ENCODE measurements at regions not wholly inside any gene's neighbourhood (a gene's known extent, or its start where the extent isn't known, plus 50 kb on each side); places are given as distances from the start of the nearest gene placed in this dataset.

DNA sequence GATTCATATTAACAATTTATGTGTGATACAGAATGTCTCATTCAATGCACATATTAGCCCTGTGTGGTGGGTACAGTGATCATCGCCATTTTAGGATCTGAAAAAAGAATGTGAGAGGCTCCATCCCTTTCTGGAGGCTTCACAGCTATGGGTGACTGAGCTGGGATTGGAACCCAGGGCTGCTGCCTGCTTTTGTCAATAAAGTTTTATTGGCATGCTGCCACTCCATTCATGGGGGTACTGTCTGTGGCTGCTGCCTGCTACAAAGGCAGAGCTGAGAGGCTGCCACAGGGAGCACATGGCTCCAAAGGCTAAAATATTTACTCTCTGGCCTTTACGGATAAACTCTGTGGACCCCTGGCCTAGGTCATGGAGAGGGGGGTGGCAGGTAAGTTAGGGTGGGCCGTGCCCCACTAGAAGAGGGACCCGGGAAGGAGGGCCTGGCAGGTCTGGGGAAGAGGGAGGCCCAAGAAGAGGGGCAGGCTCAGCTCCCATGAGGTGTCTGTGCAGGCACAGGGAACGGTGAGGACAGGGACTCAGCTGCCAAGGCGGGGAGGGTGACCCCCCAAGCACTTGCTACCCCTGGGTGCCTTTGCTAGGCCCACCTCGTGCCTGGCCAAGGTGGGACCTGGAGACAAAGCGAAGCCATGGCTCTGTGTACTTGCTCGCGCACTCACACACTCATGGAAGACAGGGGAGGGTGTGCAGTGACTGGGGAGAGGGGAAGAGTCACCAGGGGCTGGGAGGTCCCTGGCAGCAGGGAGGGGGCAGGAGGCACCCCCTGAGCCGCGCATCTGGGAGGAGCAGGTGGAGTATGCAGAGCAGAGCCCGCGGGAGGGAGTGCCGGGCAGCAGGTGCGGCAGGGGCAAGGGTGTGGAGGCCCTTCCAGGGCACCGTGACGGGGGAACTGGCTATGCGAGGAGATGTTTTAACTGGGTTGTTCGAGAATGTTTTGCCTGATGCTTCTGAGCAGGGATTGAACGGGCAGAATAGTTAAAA, 335.3 kb downstream of the CTTN start:
- no peak for ATAC-seq
- H3K27ac Mint-ChIP-seq: no peak overlapping the region

DNA sequence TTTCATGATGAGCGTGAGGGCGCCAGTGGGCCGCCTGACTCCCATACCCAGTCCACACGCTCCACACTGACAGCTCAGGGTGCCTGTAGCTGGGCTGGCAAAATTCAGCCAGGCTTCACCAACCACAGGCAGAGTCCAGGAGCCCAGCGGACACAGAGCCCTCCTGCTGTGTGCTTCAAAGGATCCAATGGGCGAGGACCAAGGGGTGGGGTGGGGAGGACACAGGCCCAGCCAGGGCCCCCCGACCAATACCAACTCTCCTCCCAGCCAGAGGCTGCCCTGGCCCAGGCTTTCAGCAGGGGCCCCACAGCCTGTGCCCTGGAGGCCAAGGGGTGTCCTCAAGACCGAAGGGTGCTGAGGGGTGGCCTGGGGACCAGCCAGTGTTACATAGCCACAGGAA, 336.1 kb downstream of the CTTN start:
- no peak for ATAC-seq
- no peak overlapping the region for H3K4me3 Mint-ChIP-seq
- ChIA-PET CTCF (no interaction called here), POLR2A (no interaction called here)
- no peaks in the 10 kb centered on the region for H3K36me3 Mint-ChIP-seq (ENCODE audit: low read depth)
- H3K4me1 Mint-ChIP-seq (ENCODE audit: low read depth): no peaks in the 10 kb centered on the region
- no peak for DNase-seq
- H3K9me3 Mint-ChIP-seq (ENCODE audit: insufficient read depth): no peaks in the 10 kb centered on the region
- no peak overlapping the region for H3K27ac Mint-ChIP-seq
- H3K27me3 Mint-ChIP-seq (ENCODE audit: low read depth): no peaks in the 10 kb centered on the region

More for the DNA sequence above, 335.3 kb downstream of the CTTN start:
- ChIA-PET POLR2A (no interaction called here), CTCF (no interaction called here)
- no peak for DNase-seq
- Mint-ChIP-seq H3K27me3 (ENCODE audit: low read depth) (no peaks in the 10 kb centered on the region), H3K4me1 (ENCODE audit: low read depth) (no peaks in the 10 kb centered on the region), H3K4me3 (no peak overlapping the region), H3K36me3 (ENCODE audit: low read depth) (no peaks in the 10 kb centered on the region), H3K9me3 (ENCODE audit: insufficient read depth) (no peaks in the 10 kb centered on the region)

DNA sequence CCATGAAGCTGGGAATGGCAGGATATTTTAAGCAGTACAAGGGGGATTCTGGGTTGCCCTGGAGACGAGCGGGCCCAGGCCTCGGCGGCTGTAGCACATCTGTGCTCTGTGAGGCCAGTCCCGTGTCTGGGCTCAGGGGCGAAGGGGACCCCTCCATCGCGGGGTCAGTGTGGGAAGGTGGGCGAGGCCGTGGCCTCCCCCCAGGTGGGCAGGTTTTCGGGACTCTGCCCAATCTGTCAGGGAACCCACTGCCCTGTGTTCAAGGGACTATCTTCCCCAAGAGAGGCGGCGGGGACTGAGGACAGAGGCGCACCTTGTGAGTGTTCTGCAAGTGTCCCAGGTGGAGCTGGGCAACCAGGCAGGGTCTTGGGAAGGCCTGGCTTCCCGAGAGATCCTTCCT, 336.6 kb downstream of the CTTN start:
- CTCF ChIA-PET: no interaction called here
- Mint-ChIP-seq H3K9me3 (ENCODE audit: insufficient read depth) (no peaks in the 10 kb centered on the region), H3K4me1 (ENCODE audit: low read depth) (no peaks in the 10 kb centered on the region)

DNA sequence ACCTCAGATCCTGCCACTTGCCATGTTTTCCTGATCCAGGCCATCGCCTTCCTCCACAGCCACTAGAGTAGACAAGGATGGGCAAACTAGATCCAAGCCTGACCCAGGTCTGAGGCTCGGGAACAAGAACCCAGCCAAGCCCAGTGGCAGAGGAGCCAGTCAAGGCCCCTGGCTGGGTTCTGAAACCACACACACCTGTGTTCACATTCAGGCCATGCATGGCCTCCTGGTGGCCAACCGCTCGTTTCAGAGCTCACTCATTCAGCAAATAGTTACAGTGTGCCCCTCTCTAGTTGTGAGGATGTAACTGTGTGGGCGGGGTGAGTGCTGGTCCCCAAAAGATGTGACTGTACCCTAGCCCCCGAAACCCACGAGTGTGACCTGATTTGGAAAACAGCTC, 337.6 kb downstream of the CTTN start:
- ChIA-PET CTCF (no interaction called here), POLR2A (no interaction called here)
- no peak overlapping the region for H3K27ac Mint-ChIP-seq
- DNase-seq: no peak
- no peaks in the 10 kb centered on the region for H3K27me3 Mint-ChIP-seq (ENCODE audit: low read depth)
- no peaks in the 10 kb centered on the region for H3K4me1 Mint-ChIP-seq (ENCODE audit: low read depth)
- ATAC-seq: no peak
- H3K36me3 Mint-ChIP-seq (ENCODE audit: low read depth): no peaks in the 10 kb centered on the region
- no peak overlapping the region for H3K4me3 Mint-ChIP-seq
- H3K9me3 Mint-ChIP-seq (ENCODE audit: insufficient read depth): no peaks in the 10 kb centered on the region

More for the DNA sequence above, 336.6 kb downstream of the CTTN start:
- Mint-ChIP-seq H3K27me3 (ENCODE audit: low read depth) (no peaks in the 10 kb centered on the region), H3K36me3 (ENCODE audit: low read depth) (no peaks in the 10 kb centered on the region), H3K27ac (no peak overlapping the region), H3K4me3 (no peak overlapping the region)
- no peak for ATAC-seq
- no peak for DNase-seq
- POLR2A ChIA-PET: no interaction called here

DNA sequence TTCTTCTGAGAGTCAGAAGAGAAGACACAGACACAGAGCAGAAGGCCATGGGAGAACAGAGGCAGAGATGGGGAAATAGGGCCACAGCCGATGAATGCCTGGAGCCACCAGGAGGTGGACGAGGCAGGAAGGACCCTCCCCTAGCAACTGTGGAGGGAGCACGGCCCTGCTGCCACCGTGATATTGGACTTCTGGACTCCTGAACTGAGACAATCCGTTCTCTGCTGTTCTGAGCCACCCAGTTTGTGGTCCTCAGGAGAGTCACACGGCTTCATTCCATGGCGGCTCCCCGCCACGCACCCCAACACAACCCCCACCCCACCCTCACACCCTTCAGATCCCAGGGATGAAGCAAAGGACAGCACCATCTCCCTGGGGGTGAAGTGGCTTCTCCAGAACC, 338.1 kb downstream of the CTTN start:
- Mint-ChIP-seq H3K27ac (no peak overlapping the region), H3K4me3 (no peak overlapping the region), H3K27me3 (ENCODE audit: low read depth) (no peaks in the 10 kb centered on the region), H3K36me3 (ENCODE audit: low read depth) (no peaks in the 10 kb centered on the region), H3K9me3 (ENCODE audit: insufficient read depth) (no peaks in the 10 kb centered on the region), H3K4me1 (ENCODE audit: low read depth) (no peaks in the 10 kb centered on the region)
- ChIA-PET POLR2A (no interaction called here), CTCF (no interaction called here)
- DNase-seq (no peak), ATAC-seq (no peak)

DNA sequence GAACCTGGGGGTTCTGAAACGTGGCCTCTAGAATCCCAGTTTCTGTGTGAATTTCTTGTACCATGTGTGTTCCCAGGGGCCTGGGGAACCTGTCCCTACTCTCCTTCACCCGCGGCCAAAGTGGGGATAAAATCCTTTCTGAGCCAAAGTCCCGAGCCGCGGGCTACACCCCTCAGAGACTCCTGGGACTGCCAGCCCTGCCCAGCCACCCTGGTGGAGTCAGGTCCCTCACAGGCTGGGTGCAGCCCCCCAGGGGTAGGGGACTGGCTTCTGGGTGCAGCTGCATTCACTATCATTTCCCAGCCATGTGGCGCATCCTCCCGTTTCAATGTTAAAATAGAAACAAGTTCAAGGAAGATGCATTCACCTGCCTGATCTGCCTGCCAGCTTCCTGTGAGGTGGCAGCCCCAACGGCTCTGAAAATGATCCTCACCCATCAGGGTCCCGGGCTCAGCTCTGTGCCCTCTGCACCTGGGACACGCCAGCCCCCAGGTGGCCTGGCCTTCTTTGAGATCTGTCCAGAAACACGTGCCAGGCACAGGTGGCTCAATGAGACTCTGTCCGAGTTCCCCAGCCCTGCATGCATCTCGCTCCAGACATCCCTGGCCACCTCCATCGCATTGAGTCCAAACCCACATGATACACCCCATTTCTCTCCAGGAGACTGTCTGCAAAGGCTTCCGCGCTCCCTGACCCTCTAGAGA, 338.8 kb downstream of the CTTN start:
- Mint-ChIP-seq H3K4me3 (no peak overlapping the region), H3K4me1 (ENCODE audit: low read depth) (no peaks in the 10 kb centered on the region), H3K36me3 (ENCODE audit: low read depth) (no peaks in the 10 kb centered on the region), H3K27ac (no peak overlapping the region), H3K27me3 (ENCODE audit: low read depth) (no peaks in the 10 kb centered on the region), H3K9me3 (ENCODE audit: insufficient read depth) (no peaks in the 10 kb centered on the region)
- DNase-seq (no peak), ATAC-seq (no peak)
- ChIA-PET POLR2A (no interaction called here), CTCF (no interaction called here)

DNA sequence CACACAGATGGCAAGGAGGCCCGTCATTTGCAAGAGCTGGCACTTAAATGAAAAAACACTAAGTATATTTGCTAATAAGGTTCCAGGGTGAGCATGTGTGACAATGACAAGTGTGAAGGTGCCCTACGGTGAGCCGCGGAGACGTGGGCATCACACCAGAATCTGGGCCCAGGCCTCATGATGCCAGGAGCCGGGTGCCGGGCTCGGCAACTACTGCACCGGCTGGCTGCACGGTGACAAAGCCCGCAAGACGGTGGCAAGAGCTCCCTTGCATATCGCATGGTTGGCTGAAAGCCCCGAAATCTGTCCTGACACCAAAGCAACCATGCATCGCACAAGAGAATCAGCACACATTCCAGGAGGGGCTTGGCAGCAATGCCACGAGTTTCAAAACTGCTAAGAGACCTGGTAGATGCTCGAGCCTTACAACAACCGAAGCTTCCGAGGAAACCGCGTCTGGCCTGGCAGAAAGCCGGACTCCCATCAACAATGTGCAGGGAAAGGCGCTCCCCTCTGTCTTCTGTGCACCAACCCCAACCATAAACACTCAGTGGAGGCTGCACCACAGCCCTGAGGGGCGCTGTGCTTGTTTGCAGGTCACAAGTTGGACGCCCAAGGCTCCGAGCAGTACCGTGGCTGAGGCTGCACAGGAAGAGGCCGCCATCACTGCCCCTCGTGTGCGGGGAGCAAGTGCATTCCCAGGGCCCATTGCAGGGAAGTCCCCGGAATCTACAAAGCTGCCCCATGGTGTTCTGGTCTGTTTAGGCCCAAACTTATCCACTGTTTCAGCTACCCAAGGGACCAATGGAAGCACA, 339.7 kb downstream of the CTTN start:
- CTCF ChIA-PET: no interaction called here
- no peak for ATAC-seq
- H3K36me3 Mint-ChIP-seq (ENCODE audit: low read depth): no peaks in the 10 kb centered on the region
- H3K27me3 Mint-ChIP-seq (ENCODE audit: low read depth): peaks cover 2% of the 10 kb centered on the region
- POLR2A ChIA-PET: no interaction called here
- no peak overlapping the region for H3K27ac Mint-ChIP-seq
- DNase-seq: no peak
- no peaks in the 10 kb centered on the region for H3K9me3 Mint-ChIP-seq (ENCODE audit: insufficient read depth)
- no peaks in the 10 kb centered on the region for H3K4me1 Mint-ChIP-seq (ENCODE audit: low read depth)
- H3K4me3 Mint-ChIP-seq: no peak overlapping the region

DNA sequence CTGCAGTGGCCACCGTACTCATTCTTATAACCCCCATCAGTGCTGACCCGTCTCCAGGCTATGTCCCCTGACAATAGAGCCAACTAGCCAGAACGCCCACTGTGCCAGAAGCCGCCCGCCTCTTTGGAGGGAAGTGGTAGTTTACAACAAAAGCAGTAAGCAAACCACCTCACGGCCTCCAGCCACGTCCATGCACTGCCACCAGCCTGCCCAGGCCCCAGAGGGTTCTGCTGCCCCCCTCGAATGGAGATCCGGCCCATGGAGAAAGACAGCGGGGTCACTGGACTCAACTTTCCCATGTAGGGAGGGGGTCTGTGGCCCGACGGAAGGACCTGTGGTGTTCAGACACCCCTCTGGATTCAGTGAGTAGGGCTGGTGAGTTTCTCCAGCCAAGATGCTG, 340.3 kb downstream of the CTTN start:
- H3K27me3 Mint-ChIP-seq (ENCODE audit: low read depth): peaks cover 2% of the 10 kb centered on the region
- ChIA-PET CTCF (no interaction called here), POLR2A (no interaction called here)
- H3K36me3 Mint-ChIP-seq (ENCODE audit: low read depth): no peaks in the 10 kb centered on the region
- ATAC-seq (no peak), DNase-seq (no peak)
- H3K4me1 Mint-ChIP-seq (ENCODE audit: low read depth): no peaks in the 10 kb centered on the region
- H3K27ac Mint-ChIP-seq: no peak overlapping the region
- no peak overlapping the region for H3K4me3 Mint-ChIP-seq
- H3K9me3 Mint-ChIP-seq (ENCODE audit: insufficient read depth): no peaks in the 10 kb centered on the region

DNA sequence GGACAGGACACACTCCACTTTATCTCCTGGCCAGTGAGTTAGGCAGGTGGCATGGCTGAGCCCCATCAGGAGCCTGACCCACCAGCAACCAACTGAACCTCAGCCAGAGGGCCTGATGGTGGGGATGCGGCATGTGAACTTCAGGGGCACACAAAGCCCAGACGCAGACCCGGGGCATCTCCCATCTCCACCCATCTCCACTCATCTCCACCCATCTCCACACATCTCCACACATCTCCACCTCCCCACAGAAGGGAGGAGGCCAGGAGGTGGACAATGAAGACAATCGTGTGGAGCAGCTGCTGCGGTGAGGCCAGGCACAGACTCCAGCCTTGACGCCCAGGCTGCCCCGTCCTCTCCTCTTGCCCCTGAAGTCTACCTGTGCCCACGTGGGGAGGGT, 340.8 kb downstream of the CTTN start:
- ATAC-seq: no peak
- no peaks in the 10 kb centered on the region for H3K36me3 Mint-ChIP-seq (ENCODE audit: low read depth)
- no peaks in the 10 kb centered on the region for H3K9me3 Mint-ChIP-seq (ENCODE audit: insufficient read depth)
- no peaks in the 10 kb centered on the region for H3K4me1 Mint-ChIP-seq (ENCODE audit: low read depth)
- ChIA-PET POLR2A (no interaction called here), CTCF (no interaction called here)
- H3K27me3 Mint-ChIP-seq (ENCODE audit: low read depth): peaks cover 2% of the 10 kb centered on the region
- DNase-seq: no peak
- H3K4me3 Mint-ChIP-seq: no peak overlapping the region
- no peak overlapping the region for H3K27ac Mint-ChIP-seq

DNA sequence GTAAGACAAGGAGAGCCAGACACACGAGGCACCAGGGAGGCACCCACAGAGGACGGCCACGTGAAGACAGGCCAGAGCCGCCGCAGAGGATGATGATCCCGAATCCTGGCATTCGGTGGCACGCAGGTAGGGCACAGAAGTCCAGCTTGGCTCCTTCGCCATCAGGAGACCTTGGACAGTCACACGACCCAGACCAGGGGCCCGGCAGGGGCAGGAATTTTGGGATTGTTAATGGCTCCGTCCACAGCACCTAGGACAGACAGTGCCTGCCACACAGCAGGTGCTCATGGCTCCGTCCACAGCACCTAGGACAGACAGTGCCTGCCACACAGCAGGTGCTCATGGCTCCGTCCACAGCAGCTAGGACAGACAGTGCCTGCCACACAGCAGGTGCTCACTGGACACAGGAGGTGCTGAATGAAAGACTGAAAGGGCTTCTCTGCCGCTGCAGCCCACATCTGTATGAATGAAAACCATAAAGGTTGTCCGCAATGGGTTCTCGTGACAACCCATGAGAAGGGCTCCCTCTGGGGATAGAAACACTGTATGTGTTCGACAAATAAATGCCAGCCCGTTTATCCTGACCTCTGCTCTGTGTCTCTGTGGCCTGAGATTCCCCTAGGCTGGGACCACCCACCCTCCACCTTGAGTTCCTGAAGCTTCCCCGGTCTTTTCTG, 341.6 kb downstream of the CTTN start:
- ATAC-seq (no peak), DNase-seq (no peak)
- Mint-ChIP-seq H3K27me3 (ENCODE audit: low read depth) (peaks cover 2% of the 10 kb centered on the region), H3K9me3 (ENCODE audit: insufficient read depth) (no peaks in the 10 kb centered on the region), H3K4me3 (no peak overlapping the region), H3K4me1 (ENCODE audit: low read depth) (no peaks in the 10 kb centered on the region), H3K27ac (no peak overlapping the region), H3K36me3 (ENCODE audit: low read depth) (no peaks in the 10 kb centered on the region)
- POLR2A ChIA-PET: no interaction called here
- CTCF ChIA-PET: no interaction called here

DNA sequence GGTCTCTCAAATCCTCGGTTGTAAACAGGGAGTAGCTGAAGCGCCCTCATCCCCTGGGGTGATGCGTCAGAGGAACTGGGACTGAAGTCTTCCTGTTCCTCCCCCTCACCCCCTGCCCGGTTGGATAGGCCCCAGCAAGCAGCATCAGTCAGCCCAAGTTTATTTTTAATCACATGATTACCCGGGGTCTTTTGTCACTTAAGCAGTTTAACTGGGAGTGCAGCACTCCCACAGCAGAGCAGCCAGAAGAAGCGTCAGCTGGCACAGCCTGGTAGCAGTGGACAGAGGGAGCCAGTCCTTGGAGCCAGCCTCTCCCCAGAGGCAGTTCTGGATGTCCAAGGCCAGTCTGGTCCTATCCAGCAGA, 342.1 kb downstream of the CTTN start:
- POLR2A ChIA-PET: no interaction called here
- no peaks in the 10 kb centered on the region for H3K36me3 Mint-ChIP-seq (ENCODE audit: low read depth)
- H3K27me3 Mint-ChIP-seq (ENCODE audit: low read depth): peaks cover 2% of the 10 kb centered on the region
- no peaks in the 10 kb centered on the region for H3K9me3 Mint-ChIP-seq (ENCODE audit: insufficient read depth)
- DNase-seq (no peak), ATAC-seq (no peak)
- no peaks in the 10 kb centered on the region for H3K4me1 Mint-ChIP-seq (ENCODE audit: low read depth)
- CTCF ChIA-PET: no interaction called here
- H3K4me3 Mint-ChIP-seq: no peak overlapping the region
- H3K27ac Mint-ChIP-seq: no peak overlapping the region

DNA sequence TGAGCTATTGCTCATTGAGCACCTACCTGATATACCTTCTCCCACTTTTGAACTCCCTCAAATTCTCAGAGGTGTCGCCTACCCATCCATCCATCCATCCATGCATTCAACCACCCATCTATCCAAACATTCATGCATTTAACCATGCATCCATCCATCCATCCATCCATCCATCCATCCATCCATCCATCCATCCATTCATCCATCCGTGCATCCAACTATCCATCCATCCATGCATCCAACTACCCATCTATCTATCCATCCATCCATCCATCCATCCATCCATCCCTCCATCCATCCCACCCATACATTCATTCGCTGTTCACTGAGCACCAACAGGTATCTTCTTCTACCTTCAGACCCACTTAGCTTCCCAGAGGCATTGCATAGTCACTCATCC, 342.8 kb downstream of the CTTN start:
- CTCF ChIA-PET: no interaction called here
- ATAC-seq (no peak), DNase-seq (no peak)
- H3K9me3 Mint-ChIP-seq (ENCODE audit: insufficient read depth): no peaks in the 10 kb centered on the region
- peaks cover 2% of the 10 kb centered on the region for H3K27me3 Mint-ChIP-seq (ENCODE audit: low read depth)
- H3K4me1 Mint-ChIP-seq (ENCODE audit: low read depth): no peaks in the 10 kb centered on the region
- no peaks in the 10 kb centered on the region for H3K36me3 Mint-ChIP-seq (ENCODE audit: low read depth)
- H3K4me3 Mint-ChIP-seq: no peak overlapping the region
- no peak overlapping the region for H3K27ac Mint-ChIP-seq
- POLR2A ChIA-PET: no interaction called here

All from activated CD8-positive, alpha-beta T cell treated with anti-CD3 and anti-CD28 coated beads, Interleukin-2, amount 10 ng/mL, durations not matched to agents 7 days and 5 days (primary cell).